Keratinocyte (primary cell): ENCODE measurements at regions not wholly inside any gene's neighbourhood (a gene's known extent, or its start where the extent isn't known, plus 50 kb on each side); places are given as distances from the start of the nearest gene placed in this dataset.

Source experiments
- CTCF ChIP-seq, 3 experiments: IDR thresholded peaks in 1 of 3; conservative IDR thresholded peaks in 1 of 3; optimal IDR thresholded peaks in 1 of 3; 2 replicates in 2 of 3; 3 replicates in 1 of 3; pipeline versions ENCODE3 to v1.5.1; 2011; ENCODE audit warnings: low read length in 3 of 3, mild to moderate bottlenecking in 3 of 3, moderate library complexity in 2 of 3, control low read depth in 1 of 3, inconsistent platforms in 1 of 3; ENCODE audit not compliant: insufficient read depth in 2 of 3; ENCODE audit errors: extremely low read depth in 1 of 3
- EZH2 ChIP-seq: IDR thresholded peaks from one replicate; pipeline ENCODE4 v1.6.1; 2012; ENCODE audit warnings: inconsistent platforms, mild to moderate bottlenecking, low read length, moderate library complexity

GRCh38 chrX:13888284-13888683 is 71.4 kb upstream of the GPM6B start:
- TF ChIP-seq CTCF (optimal IDR thresholded peaks at IDR 0.05 in 1 of 3, IDR thresholded peaks at IDR 0.05 in 1 of 3, conservative IDR thresholded peaks at IDR 0.05 in 1 of 3; ENCODE audit: extremely low read depth in 1 of 3, insufficient read depth in 2 of 3, low read length in 3 of 3) (no peak), EZH2 (no peak)
